ENCODE measurements at regions not wholly inside any gene's neighbourhood (a gene's known extent, or its start where the extent isn't known, plus 50 kb on each side); places are given as distances from the start of the nearest gene placed in this dataset.
"Not testable (repeated sequence)": the region's sequence is repeated elsewhere in the genome, so short reads cannot be mapped to it uniquely, and the experiment has no call there.

DNA sequence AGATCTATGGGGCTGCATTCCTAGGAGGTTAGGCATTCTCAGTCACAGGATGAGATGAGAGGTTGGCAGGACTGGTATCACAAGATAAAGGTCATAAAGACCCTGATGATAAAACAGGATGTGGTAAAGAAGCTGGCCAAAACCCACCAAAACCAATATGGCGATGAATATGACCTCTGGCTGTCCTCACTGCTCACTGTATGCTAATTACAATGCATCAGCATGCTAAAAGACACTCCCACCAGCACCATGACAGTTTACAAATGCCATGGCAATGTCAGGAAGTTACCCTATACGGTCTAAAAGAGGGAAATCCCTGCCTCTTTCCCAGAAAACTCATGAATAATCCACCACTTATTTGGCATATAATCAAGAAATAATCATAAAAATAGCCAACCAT lies 138.8 kb upstream of the NBPF19 start:
- TF ChIP-seq CTCF (IDR thresholded peaks at IDR 0.05; ENCODE audit: borderline replicate concordance, extremely low read depth, low read length, poor library complexity, severe bottlenecking); EZH2 (IDR thresholded peaks at IDR 0.05; ENCODE audit: borderline replicate concordance, low read depth, low read length, severe bottlenecking): not testable (repeated sequence)

All from DND-41 (cell line).